DND-41 (cell line): ENCODE measurements at regions not wholly inside any gene's neighbourhood (a gene's known extent, or its start where the extent isn't known, plus 50 kb on each side); places are given as distances from the start of the nearest gene placed in this dataset.

ENCODE experiments used
- ATAC-seq: fragments of 200-7000 bp; cut with Tn5 transposase; 3 replicates; pipeline ENCODE4 v1.9.1; 2021; ENCODE audit warnings: low read depth; ENCODE audit not compliant: insufficient read depth
- DNase-seq: peaks from one replicate; pipeline ENCODE4 v3.0.0-alpha.2; 2020
- H2AFZ ChIP-seq: 2 replicates; pipeline ENCODE4 v1.6.0; 2012; ENCODE audit warnings: low read depth, low read length
- H3K27ac ChIP-seq: 2 replicates; pipeline ENCODE4 v1.5.1; 2012; ENCODE audit warnings: low read length, inconsistent platforms
- H3K27me3 ChIP-seq: fragments of 200-600 bp; sonication (generic); 2 replicates; pipeline ENCODE4 v1.6.0; 2012; ENCODE audit warnings: low read length, mild to moderate bottlenecking, inconsistent platforms; ENCODE audit not compliant: insufficient read depth, poor library complexity
- H3K36me3 ChIP-seq: 2 replicates; pipeline ENCODE4 v1.5.1; 2012; ENCODE audit warnings: low read length, inconsistent platforms; ENCODE audit not compliant: insufficient read depth
- H3K4me1 ChIP-seq: 2 replicates; pipeline ENCODE4 v1.5.1; 2012; ENCODE audit warnings: mild to moderate bottlenecking, low read length; ENCODE audit not compliant: insufficient read depth
- H3K4me2 ChIP-seq: 2 replicates; pipeline ENCODE4 v1.6.0; 2012; ENCODE audit warnings: mild to moderate bottlenecking, moderate library complexity, low read length, inconsistent platforms; ENCODE audit not compliant: insufficient read depth
- H3K4me3 ChIP-seq, 2 experiments: fragments of 200-600 bp in 1 of 2; shearing (Covaris generic) in 1 of 2; 2 replicates each; pipeline ENCODE4 v1.5.1; 2012 to 2016; ENCODE audit warnings: inconsistent platforms in 2 of 2, low read length in 2 of 2, mild to moderate bottlenecking in 2 of 2, low read depth in 1 of 2, moderate library complexity in 1 of 2
- H3K79me2 ChIP-seq: 2 replicates; pipeline ENCODE4 v1.6.0; 2012; ENCODE audit warnings: low read length, inconsistent platforms; ENCODE audit not compliant: insufficient read depth
- H3K9ac ChIP-seq: 2 replicates; pipeline ENCODE4 v1.6.0; 2012; ENCODE audit warnings: low read depth, mild to moderate bottlenecking, inconsistent platforms, low read length, moderate library complexity
- H3K9me3 ChIP-seq: 2 replicates; pipeline ENCODE4 v1.5.1; 2012; ENCODE audit warnings: low read length, moderate library complexity, mild to moderate bottlenecking, inconsistent platforms; ENCODE audit not compliant: insufficient read depth, severe bottlenecking
- H4K20me1 ChIP-seq: 2 replicates; pipeline ENCODE4 v1.6.0; 2012; ENCODE audit warnings: low read length; ENCODE audit not compliant: insufficient read depth
- CTCF ChIP-seq: IDR thresholded peaks from 2 replicates; pipeline ENCODE4 v1.5.1; 2012; ENCODE audit warnings: borderline replicate concordance, low read length, moderate library complexity, mild to moderate bottlenecking; ENCODE audit not compliant: poor library complexity, severe bottlenecking; ENCODE audit errors: extremely low read depth
- EZH2 ChIP-seq: IDR thresholded peaks from 3 replicates; pipeline ENCODE4 v1.6.1; 2012; ENCODE audit warnings: borderline replicate concordance, low read depth, mild to moderate bottlenecking, moderate library complexity, low read length, inconsistent platforms; ENCODE audit not compliant: severe bottlenecking

DNA sequence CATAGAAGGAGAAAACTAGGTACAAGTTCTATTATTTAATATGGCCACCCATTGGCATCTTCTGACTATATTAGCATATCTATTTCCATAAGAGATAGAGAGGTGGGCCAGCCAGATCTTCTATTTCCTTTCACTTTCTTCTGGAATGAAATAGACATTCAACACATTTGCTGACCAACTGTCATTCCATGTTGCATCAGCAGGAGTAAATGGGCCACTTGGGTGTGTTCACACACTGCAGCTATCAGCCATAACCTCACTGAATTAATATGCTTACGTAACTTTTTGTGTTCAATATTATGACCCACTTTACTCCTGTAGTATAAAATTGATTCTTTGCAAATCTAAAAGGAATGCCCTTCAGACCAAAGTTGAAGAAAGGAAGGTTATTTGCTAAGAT, 106.2 kb upstream of the LGR5 start:
- no peak overlapping the region for H3K9ac ChIP-seq
- TF ChIP-seq CTCF (no peak), EZH2 (no peak)
- H3K4me2 ChIP-seq: no peak overlapping the region
- H3K79me2 ChIP-seq: no peaks in the 10 kb centered on the region
- no peak overlapping the region for H2AFZ ChIP-seq
- no peak overlapping the region for H3K4me3 ChIP-seq
- DNase-seq (no peak), ATAC-seq (no peak)
- no peak overlapping the region for H3K27ac ChIP-seq
- no peaks in the 10 kb centered on the region for H4K20me1 ChIP-seq
- H3K36me3 ChIP-seq: no peaks in the 10 kb centered on the region
- H3K27me3 ChIP-seq: no peaks in the 10 kb centered on the region
- no peaks in the 10 kb centered on the region for H3K9me3 ChIP-seq
- no peaks in the 10 kb centered on the region for H3K4me1 ChIP-seq

GRCh38 chr12:71329956-71330355, 109.6 kb upstream of the LGR5 start:
- TF ChIP-seq EZH2 (no peak), CTCF (no peak)
- Histone ChIP-seq H3K9ac (no peak overlapping the region), H3K27ac (no peak overlapping the region), H3K27me3 (no peaks in the 10 kb centered on the region), H2AFZ (no peak overlapping the region), H3K4me2 (no peak overlapping the region), H3K79me2 (no peaks in the 10 kb centered on the region), H3K9me3 (no peaks in the 10 kb centered on the region), H3K4me3 (no peak overlapping the region), H3K36me3 (no peaks in the 10 kb centered on the region), H4K20me1 (no peaks in the 10 kb centered on the region), H3K4me1 (no peaks in the 10 kb centered on the region)
- ATAC-seq (no peak), DNase-seq (no peak)

DNA sequence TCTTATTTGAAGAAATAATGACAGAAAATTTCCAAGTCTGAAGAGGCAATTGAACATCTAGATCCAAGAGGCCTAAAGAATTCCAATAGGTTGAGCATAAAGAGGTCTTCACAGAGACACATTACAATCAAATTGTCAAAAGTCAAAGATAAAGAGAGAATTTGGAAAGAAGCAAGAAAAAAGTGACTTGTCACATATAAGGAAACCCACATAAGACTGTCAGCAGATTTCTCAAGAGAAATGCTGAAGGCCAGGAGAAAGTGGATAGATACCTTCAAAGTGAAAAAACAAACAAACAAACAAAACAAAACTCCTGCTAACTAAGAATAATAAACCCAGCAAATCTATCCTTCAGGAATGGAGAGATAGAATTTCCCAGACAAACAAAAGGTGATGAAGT, 118.1 kb upstream of the LGR5 start:
- H3K9me3 ChIP-seq: peaks cover 5% of the 10 kb centered on the region
- DNase-seq: no peak
- no peak for TF ChIP-seq CTCF
- TF ChIP-seq EZH2: no peak
- H3K4me1 ChIP-seq: no peaks in the 10 kb centered on the region
- H3K27me3 ChIP-seq: no peaks in the 10 kb centered on the region
- no peak overlapping the region for H3K9ac ChIP-seq
- H3K36me3 ChIP-seq: no peaks in the 10 kb centered on the region
- H3K79me2 ChIP-seq: no peaks in the 10 kb centered on the region
- H3K27ac ChIP-seq: no peak overlapping the region
- no peak overlapping the region for H3K4me2 ChIP-seq
- no peak for ATAC-seq
- H3K4me3 ChIP-seq: no peak overlapping the region
- H4K20me1 ChIP-seq: no peaks in the 10 kb centered on the region
- no peak overlapping the region for H2AFZ ChIP-seq

- Histone ChIP-seq H3K4me1 (no peaks in the 10 kb centered on the region), H3K27me3 (no peaks in the 10 kb centered on the region), H3K9me3 (peaks cover 5% of the 10 kb centered on the region), H4K20me1 (no peaks in the 10 kb centered on the region), H3K27ac (no peak overlapping the region), H3K36me3 (no peaks in the 10 kb centered on the region), H3K9ac (no peak overlapping the region), H3K4me3 (no peak overlapping the region), H2AFZ (no peak overlapping the region), H3K79me2 (no peaks in the 10 kb centered on the region), H3K4me2 (no peak overlapping the region)
- DNase-seq: no peak
- ATAC-seq: no peak
- TF ChIP-seq EZH2 (no peak), CTCF (no peak)
Observed at GRCh38 chr12:71321130-71321529, 118.5 kb upstream of the LGR5 start.
